ENCODE measurements at regions not wholly inside any gene's neighbourhood (a gene's known extent, or its start where the extent isn't known, plus 50 kb on each side); places are given as distances from the start of the nearest gene placed in this dataset.

- peaks cover 10% of the 10 kb centered on the region; the same call in 1 of the 2 replicates for H3K4me1 ChIP-seq (ENCODE audit: insufficient read depth, low read length)
- CTCF ChIA-PET (ENCODE audit: low intra/inter-chr PET ratio, low total read pairs): no interaction called here
- no peak overlapping the region for H2AFZ ChIP-seq (ENCODE audit: low read length)
- POLR2A ChIA-PET: no interaction called here
- no peak overlapping the region for H3K4me2 ChIP-seq (ENCODE audit: low read depth, low read length)
- no peak overlapping the region for H3K4me3 ChIP-seq (replicated peaks in 1 of 3; ENCODE audit: insufficient read depth in 1 of 3, low read depth in 2 of 3, low read length in 3 of 3)
- TF ChIP-seq TAF1 (CRISPR knock-in tag; IDR thresholded peaks at IDR 0.05) (no peak), AKAP8 (CRISPR knock-in tag; IDR thresholded peaks at IDR 0.05) (no peak), ZNF362 (CRISPR knock-in tag; IDR thresholded peaks at IDR 0.05; ENCODE audit: borderline replicate concordance) (no peak), PCBP1 (IDR thresholded peaks at IDR 0.05; ENCODE audit: borderline replicate concordance, low read depth, low read length) (no peak), GLI4 (CRISPR knock-in tag; IDR thresholded peaks at IDR 0.05; ENCODE audit: borderline replicate concordance) (no peak), ZNF33A (CRISPR knock-in tag; IDR thresholded peaks at IDR 0.05; ENCODE audit: borderline replicate concordance) (no peak), ZNF441 (CRISPR knock-in tag; IDR thresholded peaks at IDR 0.05; ENCODE audit: borderline replicate concordance) (no peak), ZNF839 (CRISPR knock-in tag; IDR thresholded peaks at IDR 0.05; ENCODE audit: borderline replicate concordance) (no peak)
- TF ChIP-seq, protein P1, sequence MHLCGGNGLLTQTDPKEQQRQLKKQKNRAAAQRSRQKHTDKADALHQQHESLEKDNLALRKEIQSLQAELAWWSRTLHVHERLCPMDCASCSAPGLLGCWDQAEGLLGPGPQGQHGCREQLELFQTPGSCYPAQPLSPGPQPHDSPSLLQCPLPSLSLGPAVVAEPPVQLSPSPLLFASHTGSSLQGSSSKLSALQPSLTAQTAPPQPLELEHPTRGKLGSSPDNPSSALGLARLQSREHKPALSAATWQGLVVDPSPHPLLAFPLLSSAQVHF (CRISPR knock-in tag; IDR thresholded peaks at IDR 0.05): no peak
- TF ChIP-seq, protein P2, sequence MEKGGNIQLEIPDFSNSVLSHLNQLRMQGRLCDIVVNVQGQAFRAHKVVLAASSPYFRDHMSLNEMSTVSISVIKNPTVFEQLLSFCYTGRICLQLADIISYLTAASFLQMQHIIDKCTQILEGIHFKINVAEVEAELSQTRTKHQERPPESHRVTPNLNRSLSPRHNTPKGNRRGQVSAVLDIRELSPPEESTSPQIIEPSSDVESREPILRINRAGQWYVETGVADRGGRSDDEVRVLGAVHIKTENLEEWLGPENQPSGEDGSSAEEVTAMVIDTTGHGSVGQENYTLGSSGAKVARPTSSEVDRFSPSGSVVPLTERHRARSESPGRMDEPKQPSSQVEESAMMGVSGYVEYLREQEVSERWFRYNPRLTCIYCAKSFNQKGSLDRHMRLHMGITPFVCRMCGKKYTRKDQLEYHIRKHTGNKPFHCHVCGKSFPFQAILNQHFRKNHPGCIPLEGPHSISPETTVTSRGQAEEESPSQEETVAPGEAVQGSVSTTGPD (CRISPR knock-in tag; IDR thresholded peaks at IDR 0.05): no peak
- TF ChIP-seq, protein P3, sequence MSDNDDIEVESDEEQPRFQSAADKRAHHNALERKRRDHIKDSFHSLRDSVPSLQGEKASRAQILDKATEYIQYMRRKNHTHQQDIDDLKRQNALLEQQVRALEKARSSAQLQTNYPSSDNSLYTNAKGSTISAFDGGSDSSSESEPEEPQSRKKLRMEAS (IDR thresholded peaks at IDR 0.05): no peak
- H3K79me2 ChIP-seq (ENCODE audit: insufficient read depth, low read length): no peaks in the 10 kb centered on the region
- DNase-seq (ENCODE audit: low spot score): no peak
- in situ Hi-C loops (cut with HindIII; ENCODE audit: extremely low pct_ligation_motif_present, low pct_unique_long_range_greater_than_20kb) (no loop called here), intact Hi-C loops (cut with micrococcal nuclease; ENCODE audit: unreplicated experiment) (no loop called here)
- no peaks in the 10 kb centered on the region for H3K9me3 ChIP-seq (ENCODE audit: low read length)
- no peaks in the 10 kb centered on the region for H4K20me1 ChIP-seq (ENCODE audit: insufficient read depth, low read length)
- H3K27ac ChIP-seq (ENCODE audit: extremely low read length, insufficient read depth, low read length): no peak overlapping the region
- no peaks in the 10 kb centered on the region; a peak in 1 of 5 replicates for H3K27me3 ChIP-seq (ENCODE audit: control insufficient read depth in 1 of 2, insufficient read depth in 2 of 2, low read length in 2 of 2)
- ATAC-seq: no peak
- no peak overlapping the region for H3K9ac ChIP-seq (ENCODE audit: insufficient read depth, low read depth, low read length)
- no TSS peak for BruUV-seq (replicated peaks)
- H3K36me3 ChIP-seq (replicated peaks in 1 of 2; ENCODE audit: control insufficient read depth in 1 of 2, insufficient read depth in 2 of 2, low read length in 2 of 2): no peaks in the 10 kb centered on the region
- FAIRE-seq: no peak
- 4% methylated on average over 5 of the region's 5 CpGs for WGBS (ENCODE audit: low lambda C conversion rate)
These were observed 151.9 kb downstream of the SH3BGRL2 start for GRCh38 chr6:79782792-79783580.

Data from HepG2 (cell line).